ENCODE measurements at regions not wholly inside any gene's neighbourhood (a gene's known extent, or its start where the extent isn't known, plus 50 kb on each side); places are given as distances from the start of the nearest gene placed in this dataset.

DNA sequence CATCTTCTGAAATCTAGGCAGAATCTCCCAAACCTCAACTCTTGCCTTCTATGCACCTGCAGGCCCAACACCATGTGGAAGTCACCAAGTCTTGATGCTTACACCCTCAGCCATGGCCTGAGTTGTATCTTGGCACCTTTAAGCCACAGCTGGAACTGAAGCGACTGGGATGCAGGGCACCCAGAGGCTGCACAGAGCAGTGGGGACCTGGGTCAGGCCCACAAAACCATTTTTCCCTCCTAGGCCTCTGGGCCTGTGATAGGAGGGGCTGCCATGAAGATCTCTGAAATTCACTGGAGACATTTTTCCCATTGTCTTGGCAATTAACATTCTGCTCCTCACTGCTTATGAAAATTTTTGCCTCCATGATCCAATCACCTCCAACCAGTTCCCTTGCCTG is 1388.5 kb downstream of the ADGRL3 start:
- Histone ChIP-seq H3K4me1 (no peaks in the 10 kb centered on the region), H3K36me3 (no peaks in the 10 kb centered on the region), H3K4me3 (no peak overlapping the region), H3K27ac (no peak overlapping the region), H3K27me3 (no peaks in the 10 kb centered on the region), H3K9me3 (peaks cover 0 to 7% (median 0%) of the 10 kb centered on the region in 3 donors)
- DNase-seq, result no peak
- intact Hi-C loops (cut with DNase I), result no loop called here
- TF ChIP-seq POLR2A (IDR thresholded peaks at IDR 0.05), result no peak
- TF ChIP-seq, protein P1, sequence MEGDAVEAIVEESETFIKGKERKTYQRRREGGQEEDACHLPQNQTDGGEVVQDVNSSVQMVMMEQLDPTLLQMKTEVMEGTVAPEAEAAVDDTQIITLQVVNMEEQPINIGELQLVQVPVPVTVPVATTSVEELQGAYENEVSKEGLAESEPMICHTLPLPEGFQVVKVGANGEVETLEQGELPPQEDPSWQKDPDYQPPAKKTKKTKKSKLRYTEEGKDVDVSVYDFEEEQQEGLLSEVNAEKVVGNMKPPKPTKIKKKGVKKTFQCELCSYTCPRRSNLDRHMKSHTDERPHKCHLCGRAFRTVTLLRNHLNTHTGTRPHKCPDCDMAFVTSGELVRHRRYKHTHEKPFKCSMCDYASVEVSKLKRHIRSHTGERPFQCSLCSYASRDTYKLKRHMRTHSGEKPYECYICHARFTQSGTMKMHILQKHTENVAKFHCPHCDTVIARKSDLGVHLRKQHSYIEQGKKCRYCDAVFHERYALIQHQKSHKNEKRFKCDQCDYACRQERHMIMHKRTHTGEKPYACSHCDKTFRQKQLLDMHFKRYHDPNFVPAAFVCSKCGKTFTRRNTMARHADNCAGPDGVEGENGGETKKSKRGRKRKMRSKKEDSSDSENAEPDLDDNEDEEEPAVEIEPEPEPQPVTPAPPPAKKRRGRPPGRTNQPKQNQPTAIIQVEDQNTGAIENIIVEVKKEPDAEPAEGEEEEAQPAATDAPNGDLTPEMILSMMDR (IDR thresholded peaks at IDR 0.05), result no peak
- WGBS, 2 donors, result 60% methylated on average over 1 of the region's 1 CpG; no CpG with 5 or more reads in 1 of the 2 donors

DNA sequence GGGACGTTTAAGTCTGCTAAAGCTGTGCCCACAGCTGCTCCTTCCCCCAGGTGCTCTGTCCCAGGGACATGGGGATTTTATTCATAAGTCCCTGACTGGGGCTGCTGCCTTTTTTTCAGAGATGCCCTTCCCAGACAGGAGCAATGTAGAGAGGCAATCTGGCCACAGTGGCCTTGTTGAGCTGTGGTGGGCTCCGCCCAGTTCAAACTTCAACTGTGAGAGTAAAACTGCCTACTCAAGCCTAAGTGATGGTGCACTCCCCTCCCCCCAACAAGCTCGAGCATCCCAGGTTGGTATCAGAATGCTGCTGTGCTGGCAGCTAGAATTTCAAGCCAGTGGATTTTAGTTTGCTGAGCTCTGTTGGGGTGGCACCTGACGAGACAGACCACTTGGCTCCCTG is 1371.4 kb downstream of the ADGRL3 start:
- Histone ChIP-seq H3K4me3 (no peak overlapping the region), H3K9me3 (no peaks in the 10 kb centered on the region), H3K36me3 (no peaks in the 10 kb centered on the region), H3K27me3 (no peaks in the 10 kb centered on the region), H3K27ac (no peak overlapping the region), H3K4me1 (no peaks in the 10 kb centered on the region)
- intact Hi-C loops (cut with DNase I), result no loop called here
- DNase-seq, result no peak
- TF ChIP-seq, protein P1 (IDR thresholded peaks at IDR 0.05), result no peak
- no peak for TF ChIP-seq POLR2A (IDR thresholded peaks at IDR 0.05)
- WGBS, 2 donors, result 80% methylated on average over 3 of the region's 4 CpGs; no CpG with 5 or more reads in 1 of the 2 donors

- Histone ChIP-seq H3K4me1 (no peaks in the 10 kb centered on the region), H3K27ac (no peak overlapping the region), H3K4me3 (no peak overlapping the region), H3K27me3 (no peaks in the 10 kb centered on the region), H3K36me3 (no peaks in the 10 kb centered on the region), H3K9me3 (no peaks in the 10 kb centered on the region)
- DNase-seq, result no peak
- intact Hi-C loops (cut with DNase I), result no loop called here
- TF ChIP-seq, protein P1 (IDR thresholded peaks at IDR 0.05), result no peak
- no peak for TF ChIP-seq POLR2A (IDR thresholded peaks at IDR 0.05)
Measured at GRCh38 chr4:62560858-62561257, 1360.7 kb downstream of the ADGRL3 start.

DNA sequence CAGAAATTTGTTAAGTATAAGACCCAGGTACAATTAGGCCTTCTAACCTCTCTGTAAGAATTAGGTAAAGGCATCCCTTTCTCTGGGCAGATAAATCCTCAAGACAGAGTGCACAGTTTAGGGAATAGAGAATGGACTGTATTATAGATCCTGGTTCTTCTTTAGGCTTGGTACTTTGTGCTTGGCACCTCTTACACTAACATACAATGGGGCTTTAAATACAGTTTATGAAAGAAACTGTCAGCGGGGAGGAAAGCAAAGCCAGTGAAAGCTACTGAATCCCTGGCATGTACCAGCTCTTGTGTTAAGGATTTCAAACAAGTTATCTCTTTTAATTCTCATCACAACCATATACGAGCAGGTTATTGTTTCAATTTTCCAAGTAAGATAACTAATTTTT is 1350.0 kb downstream of the ADGRL3 start:
- no peak for DNase-seq
- Histone ChIP-seq H3K4me1 (no peaks in the 10 kb centered on the region), H3K27me3 (no peaks in the 10 kb centered on the region), H3K36me3 (no peaks in the 10 kb centered on the region), H3K27ac (no peak overlapping the region), H3K4me3 (no peak overlapping the region), H3K9me3 (no peaks in the 10 kb centered on the region)
- no peak for TF ChIP-seq POLR2A (IDR thresholded peaks at IDR 0.05)
- TF ChIP-seq, protein P1 (IDR thresholded peaks at IDR 0.05), result no peak
- intact Hi-C loops (cut with DNase I), result no loop called here
- 58 to 81% methylated on average over 2 of the region's 2 CpGs for WGBS, 2 donors

- intact Hi-C loops (cut with DNase I), result no loop called here
- no peaks in the 10 kb centered on the region for H3K36me3 ChIP-seq
- WGBS, 2 donors, result 81 to 90% methylated on average over 1 of the region's 1 CpG
- TF ChIP-seq, protein P1 (IDR thresholded peaks at IDR 0.05), result no peak
- no peak for TF ChIP-seq POLR2A (IDR thresholded peaks at IDR 0.05)
- no peak overlapping the region for H3K4me3 ChIP-seq
- no peak for DNase-seq
- no peaks in the 10 kb centered on the region for H3K4me1 ChIP-seq
- H3K9me3 ChIP-seq, result no peaks in the 10 kb centered on the region
- no peaks in the 10 kb centered on the region for H3K27me3 ChIP-seq
- H3K27ac ChIP-seq, result no peak overlapping the region
Measured at GRCh38 chr4:62549601-62550000, 1349.5 kb downstream of the ADGRL3 start.

Measured in esophagus squamous epithelium (tissue), 5 donors.